ENCODE measurements at regions not wholly inside any gene's neighbourhood (a gene's known extent, or its start where the extent isn't known, plus 50 kb on each side); places are given as distances from the start of the nearest gene placed in this dataset.
"Not testable (repeated sequence)": the region's sequence is repeated elsewhere in the genome, so short reads cannot be mapped to it uniquely, and the experiment has no call there.

DNA sequence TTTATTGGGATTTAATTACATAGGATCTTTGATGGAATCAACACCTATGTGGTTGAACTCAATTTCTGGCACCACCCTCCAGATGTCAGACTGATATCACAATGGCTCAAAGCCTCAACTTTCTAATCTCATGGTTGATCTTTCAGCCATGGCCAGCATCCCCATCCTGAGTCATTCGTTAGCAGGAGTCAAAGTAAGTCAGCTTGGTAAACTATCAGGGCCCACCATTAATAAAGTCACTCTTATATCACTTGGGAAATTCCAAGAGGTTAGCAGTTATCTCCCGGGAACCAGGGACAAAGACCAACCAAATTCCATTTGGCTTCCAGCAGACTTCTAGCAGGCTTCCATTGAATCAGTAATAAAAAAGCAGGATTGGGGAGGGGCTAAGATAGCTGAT is 50.7 kb upstream of the TNFSF4 start:
- no peak for DNase-seq

- no peak for DNase-seq
These were observed 51.5 kb upstream of the TNFSF4 start for GRCh38 chr1:173258479-173259264.

DNA sequence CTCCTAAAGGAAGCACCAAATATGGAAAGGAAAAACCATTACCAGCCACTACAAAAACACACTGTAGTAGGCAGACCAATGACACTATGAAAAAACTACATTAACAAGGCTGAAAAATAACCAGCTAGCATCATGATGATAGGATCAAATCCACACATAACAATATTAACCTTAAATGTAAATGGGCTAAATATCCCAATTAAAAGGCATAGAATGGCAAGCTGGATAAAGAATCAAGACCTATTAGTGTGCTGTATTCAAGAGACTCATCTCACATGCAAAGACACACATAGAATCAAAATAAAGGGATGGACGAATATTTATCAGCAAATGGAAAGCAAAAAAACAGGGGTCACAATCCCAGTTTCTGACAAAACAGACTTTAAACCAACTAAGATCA is 53.2 kb upstream of the TNFSF4 start:
- DNase-seq = not testable (repeated sequence)

DNA sequence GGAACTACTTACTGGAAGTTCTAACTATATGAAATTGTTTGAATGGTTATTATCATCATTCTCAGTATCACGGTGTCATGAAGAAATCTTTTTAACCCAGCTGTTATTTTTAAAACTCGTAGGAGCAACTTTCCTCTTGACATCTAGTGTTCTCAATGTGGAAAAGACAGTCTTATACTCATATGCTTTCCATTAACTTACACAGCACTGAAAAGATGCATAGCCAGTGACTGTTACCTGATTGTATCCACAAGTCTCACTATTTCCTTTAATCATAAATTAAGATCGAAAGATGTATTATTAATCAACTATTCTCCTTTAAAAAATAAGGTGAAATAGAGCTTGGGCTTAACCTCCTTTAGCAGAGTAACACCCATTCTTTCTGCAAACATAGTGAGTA is 59.7 kb upstream of the TNFSF4 start:
- no peak for DNase-seq

DNA sequence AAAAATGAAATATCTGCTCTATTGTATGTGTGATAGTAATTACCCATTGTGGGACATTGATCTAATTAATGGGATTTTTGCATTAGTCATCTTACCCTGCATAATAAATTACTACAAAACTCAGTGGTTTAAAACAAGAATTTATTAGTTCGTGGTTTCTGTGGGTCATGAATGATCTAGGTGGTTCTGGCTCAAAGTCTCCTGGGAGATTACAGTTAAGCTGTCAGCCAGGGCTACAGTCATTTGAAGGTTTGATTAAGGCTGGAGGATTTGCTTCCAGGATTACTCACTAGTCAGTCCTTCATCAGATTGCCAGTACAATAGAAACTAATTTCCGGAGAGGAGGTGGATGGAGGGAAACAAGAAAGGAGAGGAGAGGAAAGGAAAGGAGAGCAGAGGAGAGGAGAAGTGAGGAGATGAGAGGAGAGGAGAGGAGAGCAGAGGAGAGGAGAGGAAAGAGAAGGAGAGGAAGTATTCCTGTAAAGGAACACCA is 60.4 kb upstream of the TNFSF4 start:
- no peak for DNase-seq

GRCh38 chr1:173268261-173268660 is 61.1 kb upstream of the TNFSF4 start:
- no peak for DNase-seq

DNA sequence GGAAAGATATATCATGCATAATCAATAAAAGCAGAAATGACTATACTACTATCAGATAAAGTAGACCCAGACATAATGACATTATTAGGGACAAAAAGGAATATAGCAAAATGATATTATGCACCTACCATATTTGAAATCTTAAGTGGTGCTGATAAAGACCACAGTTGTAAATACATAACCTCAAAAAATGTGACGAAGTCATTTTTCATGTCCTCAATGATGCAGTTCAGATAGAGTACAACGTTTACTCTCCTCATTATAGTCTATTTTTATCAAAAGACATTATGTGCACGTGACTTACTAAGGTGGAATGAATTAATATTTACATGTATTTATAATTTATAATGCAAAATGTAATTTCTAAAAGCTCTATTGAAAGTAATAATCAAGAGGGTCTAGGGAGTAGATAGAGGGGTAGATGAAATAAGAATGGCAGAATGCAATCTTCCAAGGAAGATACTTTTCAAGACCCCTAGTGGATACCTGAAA is 61.7 kb upstream of the TNFSF4 start:
- DNase-seq = no peak

DNA sequence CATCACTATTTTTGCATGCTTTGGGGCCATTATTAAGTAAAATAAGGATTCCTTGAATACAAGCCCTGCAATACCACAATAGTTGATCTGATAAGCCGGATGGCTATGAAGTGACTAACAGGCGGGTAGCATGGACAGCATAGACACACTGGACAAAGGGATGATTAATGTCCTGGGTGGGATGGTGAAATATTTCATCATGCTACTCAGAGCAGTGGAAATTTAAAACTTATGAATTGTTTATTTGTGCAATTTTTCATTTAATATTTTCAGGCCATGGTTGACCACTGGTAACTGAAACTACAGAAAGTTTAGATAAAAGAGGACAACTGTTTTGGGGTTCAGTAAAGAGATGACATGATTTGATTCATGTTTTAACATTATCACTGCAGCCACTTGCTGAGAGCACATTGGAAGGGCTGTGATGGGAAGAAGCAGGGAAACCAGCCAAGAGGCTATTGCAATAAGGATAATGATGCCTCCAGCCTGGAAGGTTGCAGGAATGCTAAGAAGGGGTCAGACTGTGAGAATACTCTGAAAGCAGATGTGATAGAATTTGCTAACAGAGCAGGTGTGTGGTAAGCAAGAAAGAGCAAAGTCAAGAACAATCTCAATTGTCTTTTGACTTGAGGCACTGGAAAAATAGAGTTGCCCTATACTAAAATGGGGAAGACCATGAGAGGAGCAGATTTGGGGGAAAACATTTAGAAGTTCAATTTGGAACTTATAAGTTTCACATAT is 62.5 kb upstream of the TNFSF4 start:
- no peak for DNase-seq

- no peak for DNase-seq
These were observed 63.1 kb upstream of the TNFSF4 start for GRCh38 chr1:173270243-173270642.

GRCh38 chr1:173271021-173271420 is 63.9 kb upstream of the TNFSF4 start:
- not testable (repeated sequence) for DNase-seq

DNA sequence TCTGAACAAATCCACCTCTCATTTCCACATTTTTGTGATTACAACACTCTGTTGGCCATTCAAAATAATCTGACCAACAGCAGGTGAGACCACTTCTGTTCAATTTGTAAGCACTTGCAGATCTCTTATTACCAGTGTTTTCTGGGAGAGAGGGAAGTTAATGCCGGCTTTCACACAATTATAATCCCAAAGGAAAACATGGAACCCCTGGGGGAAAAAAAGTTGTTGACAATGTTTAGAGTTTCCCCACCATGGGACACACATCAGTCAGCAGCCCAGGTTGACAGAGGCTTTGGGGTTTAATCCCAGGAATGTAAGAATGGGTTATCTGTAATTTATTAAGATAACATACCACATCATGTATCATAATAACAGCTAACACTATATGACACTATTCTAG is 68.4 kb upstream of the TNFSF4 start:
- no peak for DNase-seq

DNA sequence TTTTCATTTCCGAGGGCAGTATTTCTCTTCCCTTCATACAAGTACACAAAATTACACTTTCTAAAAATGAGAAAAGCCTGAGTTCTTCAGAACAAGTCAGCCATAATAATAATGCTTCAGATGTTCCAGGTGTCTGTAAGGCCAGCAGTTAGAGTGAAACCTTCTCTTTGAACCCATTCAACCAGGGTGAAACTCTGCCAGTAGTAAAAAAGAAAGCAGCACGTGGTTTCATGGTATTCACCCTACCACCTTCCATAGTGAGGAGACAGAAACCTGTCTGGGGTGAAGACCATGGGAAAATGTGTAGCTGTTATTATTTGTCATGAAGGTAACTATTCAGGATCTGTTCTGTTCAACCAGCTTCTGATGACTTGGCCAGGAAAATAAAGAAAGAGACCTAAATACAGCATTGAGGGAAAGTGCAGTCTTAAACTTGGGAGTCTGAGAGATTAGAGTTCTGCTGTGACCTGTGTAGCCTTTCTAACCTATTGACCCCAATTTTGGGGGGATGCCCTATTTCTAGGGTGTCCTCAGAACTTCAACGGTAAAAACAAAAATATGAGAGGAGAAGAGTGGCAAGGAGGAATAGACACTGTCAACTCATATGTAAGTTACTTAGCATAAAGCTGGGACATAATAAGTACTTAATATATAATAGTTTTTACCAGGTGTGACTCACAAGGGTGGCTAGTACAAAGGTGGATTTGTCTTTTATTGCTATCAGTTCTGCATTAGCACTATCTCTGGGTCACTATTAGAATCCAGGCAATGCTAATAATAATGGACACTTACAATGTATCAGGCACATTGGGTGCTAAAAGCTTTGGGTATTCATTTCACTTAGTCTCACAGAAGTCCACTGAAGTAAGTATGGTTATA is 70.0 kb upstream of the TNFSF4 start:
- peak; percentile 13 for DNase-seq

DNA sequence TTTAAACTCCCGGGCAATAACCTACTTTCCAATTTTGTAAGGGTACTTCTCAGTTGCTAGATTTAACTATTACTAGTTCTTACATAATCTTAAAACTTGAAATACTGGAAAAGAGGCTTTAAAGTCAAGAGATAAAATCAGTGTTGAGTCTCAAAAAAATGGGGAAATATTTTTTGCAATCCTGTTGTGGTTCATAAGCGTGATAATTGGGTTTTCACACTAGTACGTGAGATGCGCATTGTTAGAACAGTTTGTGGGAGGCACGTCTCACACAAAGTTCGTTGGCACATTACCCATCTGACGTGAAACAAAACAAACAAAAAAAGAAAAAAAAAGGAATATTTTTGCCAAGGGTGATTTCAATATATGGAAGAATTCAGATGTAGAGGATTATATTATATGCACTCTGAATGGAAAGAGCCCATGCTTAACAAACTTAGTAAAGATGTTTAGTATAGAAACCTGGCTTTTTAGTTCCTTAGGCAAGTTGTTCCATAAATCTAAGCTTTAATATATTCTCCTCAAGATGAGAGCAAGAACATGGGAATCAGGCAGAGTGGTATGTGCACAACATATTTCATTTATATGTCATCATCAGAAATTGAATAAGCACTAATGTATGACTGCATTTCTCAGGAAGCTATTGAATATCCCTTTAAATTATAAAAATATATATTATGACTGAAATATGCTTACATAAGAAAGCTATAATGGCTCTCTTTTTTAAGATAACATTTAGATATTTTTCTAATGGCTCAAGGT is 73.9 kb upstream of the TNFSF4 start:
- DNase-seq = no peak

DNA sequence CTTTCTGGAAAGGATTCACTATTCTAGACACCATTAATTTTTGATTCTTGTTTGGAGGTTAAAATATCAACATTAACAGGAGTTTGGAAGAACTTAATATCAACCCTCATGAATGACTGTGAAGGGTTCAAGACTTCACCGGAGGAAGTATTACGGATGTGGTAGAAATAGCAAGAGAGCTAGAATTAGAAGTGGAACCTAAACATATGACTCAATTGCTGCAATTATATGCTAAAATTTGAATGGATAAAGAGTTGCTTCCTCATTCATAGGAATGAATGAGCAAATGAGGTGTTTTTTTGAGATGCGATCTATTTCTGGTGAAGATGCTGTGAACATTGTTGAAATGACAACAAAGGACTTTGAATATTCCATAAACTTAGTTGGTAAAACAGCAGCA is 77.9 kb upstream of the TNFSF4 start:
- no peak for DNase-seq

DNA sequence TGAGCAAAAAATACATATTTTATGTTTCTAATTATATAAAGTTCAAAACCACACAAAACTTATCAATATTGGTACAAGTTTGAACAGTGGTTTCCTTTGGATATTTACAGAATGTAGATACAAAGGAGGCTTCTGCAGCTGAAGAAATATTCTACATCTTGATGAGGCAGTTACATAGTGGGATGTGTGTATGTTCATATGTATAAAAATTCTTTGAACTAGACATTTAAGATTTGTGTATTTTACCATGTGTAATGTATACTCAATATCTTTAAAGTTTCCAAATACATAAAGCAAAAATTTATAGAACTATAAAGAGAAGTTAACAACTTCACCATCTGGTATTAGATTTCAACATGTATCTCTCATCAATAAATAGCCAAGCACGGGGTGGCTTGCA is 80.7 kb upstream of the TNFSF4 start:
- DNase-seq = no peak

DNA sequence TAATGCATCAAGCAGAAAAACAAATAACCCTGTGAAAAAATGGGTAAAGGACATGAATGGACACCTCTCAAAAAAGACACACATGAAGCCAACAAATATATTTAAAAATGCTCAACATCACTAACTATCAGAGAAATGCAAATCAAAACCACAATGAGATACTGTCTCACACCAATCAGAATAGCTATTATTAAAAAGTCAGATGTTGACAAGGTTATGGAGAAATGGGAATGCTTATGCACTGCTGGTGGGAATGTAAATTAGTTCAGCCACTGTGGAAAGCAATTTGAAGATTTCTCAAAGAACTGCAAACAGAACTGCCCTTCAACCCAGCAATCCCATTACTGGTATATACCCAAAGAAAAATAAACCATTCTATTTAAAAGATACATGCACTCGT is 86.6 kb upstream of the TNFSF4 start:
- DNase-seq = no peak

- no peak for DNase-seq
These were observed 87.7 kb upstream of the TNFSF4 start for GRCh38 chr1:173294843-173295242.

- DNase-seq = no peak
These were observed 88.3 kb upstream of the TNFSF4 start for GRCh38 chr1:173295391-173295790.

- no peak for DNase-seq
These were observed 88.9 kb upstream of the TNFSF4 start for GRCh38 chr1:173295995-173296394.

DNA sequence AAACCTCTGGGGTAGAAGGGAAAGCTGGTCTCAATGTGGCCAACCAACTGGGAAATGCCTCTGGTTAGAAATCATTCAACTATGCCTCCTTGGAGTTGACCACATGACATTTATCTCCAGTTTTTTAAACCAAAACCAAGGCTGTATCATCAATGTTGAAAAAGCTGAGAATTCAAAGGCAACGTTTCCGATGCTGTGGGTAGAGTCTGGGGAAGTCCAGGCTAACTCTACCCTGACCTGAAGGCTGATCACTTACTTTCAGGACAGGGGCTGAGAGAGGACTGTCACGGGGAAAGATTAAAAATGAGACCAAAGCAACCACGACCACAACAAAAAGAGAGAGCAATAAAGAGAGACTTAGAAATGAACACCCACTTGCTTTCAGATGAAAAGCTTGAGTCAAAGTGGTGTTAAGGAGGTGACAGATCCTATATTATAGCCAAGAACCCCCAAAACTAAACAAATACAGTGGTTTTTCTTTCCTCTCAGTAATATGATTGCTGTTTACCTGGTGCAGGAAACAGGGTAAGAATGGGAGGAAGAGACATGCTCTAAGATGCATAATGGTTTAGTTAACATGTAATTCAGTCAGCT is 90.8 kb upstream of the TNFSF4 start:
- DNase-seq = peak; percentile 68

DNA sequence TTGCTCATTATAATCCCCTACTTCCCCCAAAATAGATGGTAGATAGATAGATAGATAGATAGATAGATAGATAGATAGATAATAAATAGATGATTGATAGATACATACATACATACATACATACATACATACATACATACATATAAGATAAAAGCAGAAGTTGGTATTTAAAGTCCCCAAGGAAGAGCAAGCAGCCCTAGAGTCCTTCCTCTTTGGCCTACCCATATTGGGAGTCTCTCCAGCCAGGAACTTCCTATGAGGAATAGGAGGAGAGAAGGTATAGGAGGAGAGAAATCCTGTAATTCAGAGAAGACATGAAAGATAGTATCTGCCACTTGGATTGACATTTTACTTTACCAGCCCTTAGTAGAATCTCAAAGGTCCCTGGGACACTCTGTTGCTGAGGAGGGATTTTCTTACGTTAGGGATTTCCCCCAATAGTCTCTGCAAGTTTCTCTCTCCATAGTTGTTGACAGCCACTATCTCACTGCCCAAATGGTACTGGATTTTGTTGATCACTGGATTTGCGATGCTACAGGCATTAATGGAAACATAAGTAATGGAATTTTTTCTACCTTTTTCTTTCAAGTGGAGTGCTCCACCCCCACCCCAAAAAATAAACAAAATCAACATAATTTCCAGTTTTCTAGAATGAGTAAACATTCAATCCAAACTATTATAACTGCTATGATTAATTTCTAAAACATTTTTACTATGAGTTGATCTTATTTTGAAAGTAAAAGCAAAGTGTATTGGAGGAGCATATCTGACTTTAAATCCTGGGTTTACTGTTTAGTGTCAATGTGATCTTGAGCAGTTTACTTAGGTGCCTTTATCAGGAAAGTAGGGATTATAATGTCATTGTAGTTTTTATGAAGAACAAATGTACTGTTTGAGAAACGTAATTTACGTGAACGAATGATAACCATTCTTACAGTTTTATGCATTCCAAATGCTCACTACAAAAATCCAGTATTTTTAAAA is 93.2 kb upstream of the TNFSF4 start:
- DNase-seq = no peak

All from stimulated activated CD4-positive, alpha-beta T cell treated with anti-CD3 and anti-CD28 coated beads, Interleukin-15, amount 100 ng/mL, for 24 hours (primary cell).